Posterior vena cava (tissue), 2 donors: ENCODE measurements at regions not wholly inside any gene's neighbourhood (a gene's known extent, or its start where the extent isn't known, plus 50 kb on each side); places are given as distances from the start of the nearest gene placed in this dataset.

Experiments
- DNase-seq: peaks from one replicate; pipeline ENCODE4 v3.0.0-alpha.2; 2020; ENCODE audit warnings: low spot score
- intact Hi-C, 2 donors: fragments of 100-400 bp; cut with DNase I; formaldehyde crosslinking; loops; one replicate each; pipeline versions ENCODE4 v1.14.1 to v1.14.2; 2022 to 2023
- donor health status: DM: yes; HTN: yes; CAD: no.
- donor health status: DM: yes; HTN: yes; CAD: no.

DNA sequence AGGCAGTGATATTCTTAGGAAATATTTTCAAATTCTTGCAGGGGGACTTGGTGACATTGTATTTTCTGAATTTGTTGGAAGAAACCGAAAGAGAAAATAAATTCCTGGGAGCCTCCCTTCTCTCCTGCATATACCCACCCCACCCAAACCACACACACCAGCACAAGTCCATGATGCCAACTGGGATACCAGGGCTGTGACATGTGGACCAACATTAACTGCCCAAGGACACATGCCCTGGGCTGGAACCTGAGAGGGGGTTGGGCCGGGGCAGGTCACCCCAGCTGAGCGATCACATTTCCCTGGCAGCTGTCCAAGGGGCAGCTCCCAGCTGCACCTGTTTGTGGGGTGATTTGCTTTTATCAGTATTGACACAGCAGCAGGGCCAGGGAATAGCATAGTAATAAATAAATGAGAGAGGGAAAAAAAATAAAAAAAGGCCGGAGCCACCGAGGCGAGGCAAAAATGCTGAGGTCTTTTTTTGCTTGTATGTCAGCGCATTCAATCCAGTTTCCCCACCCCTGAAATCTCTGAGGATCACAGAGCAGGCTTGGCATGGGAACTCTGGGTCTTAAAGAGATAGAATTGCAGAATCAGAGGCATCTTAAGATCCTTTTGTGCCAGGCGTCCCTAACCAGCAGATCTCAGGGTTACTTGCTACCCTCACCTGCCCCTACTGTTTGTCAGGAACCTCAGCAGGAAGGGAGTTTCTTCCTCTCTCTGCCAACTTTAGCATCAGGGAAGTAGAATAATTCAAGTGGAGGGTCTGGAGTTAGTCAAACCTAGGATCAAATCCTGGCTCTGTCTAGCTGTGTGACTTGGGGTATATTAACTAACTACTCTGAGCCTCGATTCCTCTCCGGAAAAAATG is 66.5 kb upstream of the PIM1 start:
- DNase-seq = no peak
- intact Hi-C loops = no loop called here

- no peak for DNase-seq
- intact Hi-C loops = no loop called here
Observed at GRCh38 chr6:37104824-37105147, 65.2 kb upstream of the PIM1 start.

DNA sequence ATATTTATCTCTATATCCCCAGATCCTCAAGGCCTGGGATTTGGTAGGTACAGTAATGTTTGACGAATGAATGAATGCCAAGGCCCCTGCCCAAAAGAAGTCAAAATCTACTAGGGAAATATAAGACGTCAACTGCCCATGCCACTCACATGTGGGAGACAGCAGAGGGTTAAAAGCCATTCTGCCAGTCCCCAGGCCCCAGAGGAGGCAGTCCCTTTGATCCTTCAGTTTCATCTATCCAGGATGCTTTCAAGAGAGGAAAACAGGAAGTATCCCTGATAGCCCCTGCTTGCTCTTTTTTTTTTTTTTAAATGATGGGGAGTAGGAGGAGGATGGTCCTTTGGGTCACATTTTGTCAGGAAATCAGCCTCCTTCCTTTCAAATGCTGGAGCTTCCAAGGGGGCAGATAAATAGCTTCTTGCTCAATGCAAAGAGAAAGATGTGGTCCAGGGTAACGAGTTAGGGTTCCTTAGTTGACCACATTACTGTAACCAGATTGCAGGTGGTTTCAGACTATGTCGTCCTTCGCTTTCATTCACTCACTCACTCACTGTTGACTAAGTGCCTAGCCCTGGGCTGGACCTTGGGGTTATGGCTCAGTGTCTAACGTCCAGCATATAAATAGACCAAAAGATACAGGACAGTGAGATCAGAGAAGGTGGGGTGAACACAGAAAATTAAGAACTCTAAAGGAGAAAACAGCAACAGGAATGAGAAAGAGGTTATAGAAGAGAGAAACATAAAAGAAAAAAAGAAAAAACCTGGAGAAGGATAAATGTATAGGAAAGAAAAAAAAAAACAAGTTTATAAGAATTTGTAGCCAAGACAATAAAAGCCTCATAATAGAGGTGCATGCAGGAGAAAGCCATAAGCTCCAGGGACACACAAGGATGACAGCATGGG is 64.6 kb upstream of the PIM1 start:
- intact Hi-C loops = no loop called here
- DNase-seq = no peak

DNA sequence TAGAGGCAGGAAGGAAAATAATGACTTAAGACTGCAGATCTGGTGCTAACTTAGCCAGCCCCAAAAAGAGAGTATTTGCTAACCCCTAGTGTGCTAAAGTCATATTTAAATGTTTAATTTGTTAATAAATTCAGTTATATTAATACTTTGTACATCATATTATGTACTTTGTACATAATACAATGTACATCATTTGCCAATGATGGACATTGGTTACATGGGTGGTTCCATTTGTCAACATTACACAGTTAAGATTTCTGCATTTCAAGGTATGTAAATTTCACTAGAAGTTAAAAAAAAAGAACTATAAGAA is 63.9 kb upstream of the PIM1 start:
- intact Hi-C loops = no loop called here
- DNase-seq = no peak

DNA sequence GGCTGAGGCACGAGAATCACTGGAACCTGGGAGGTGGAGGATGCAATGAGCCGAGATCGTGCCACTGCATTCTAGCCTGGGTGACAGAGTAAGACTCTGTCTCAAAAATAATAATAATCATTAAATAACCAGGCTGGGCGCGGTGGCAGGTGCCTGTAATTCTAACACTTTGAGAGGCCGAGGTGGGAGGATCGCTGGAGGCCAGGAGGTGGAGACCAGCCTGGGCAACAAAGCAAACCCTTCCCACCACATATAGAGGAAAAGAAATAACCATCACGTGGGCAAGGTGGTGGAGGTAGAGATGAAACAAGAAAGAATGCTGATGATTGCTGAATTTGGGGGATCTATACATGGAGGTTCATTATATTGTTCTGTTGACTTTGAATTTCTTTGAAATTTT is 63.4 kb upstream of the PIM1 start:
- no peak for DNase-seq
- intact Hi-C loops = no loop called here

DNA sequence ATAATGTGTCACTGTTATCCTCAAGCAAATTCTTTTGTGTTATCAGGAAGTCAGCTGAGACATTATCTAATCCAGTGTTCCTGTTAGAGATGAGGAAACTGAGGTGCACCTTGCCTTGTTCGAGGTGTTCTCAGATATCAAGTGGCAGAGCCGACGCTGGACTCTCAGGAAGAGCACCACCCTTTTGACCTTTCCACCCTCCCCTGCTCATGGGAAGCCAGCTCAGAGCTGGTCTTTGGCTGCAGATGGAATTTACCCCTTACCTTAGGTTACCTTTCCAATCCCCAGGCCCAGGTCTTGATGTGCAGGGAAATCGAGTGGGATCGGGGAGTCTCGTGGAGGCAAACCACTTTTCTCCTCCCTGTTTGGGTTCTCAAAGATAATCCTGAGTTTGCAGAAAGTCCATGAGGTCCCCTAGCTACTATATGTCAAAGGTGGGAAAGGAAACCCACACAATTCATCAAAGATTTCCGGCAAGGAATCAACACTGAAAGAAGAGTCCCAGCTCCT is 62.9 kb upstream of the PIM1 start:
- no peak for DNase-seq
- intact Hi-C loops = no loop called here

GRCh38 chr6:37109714-37110499 is 60.0 kb upstream of the PIM1 start:
- no peak for DNase-seq
- intact Hi-C loops = no loop called here

DNA sequence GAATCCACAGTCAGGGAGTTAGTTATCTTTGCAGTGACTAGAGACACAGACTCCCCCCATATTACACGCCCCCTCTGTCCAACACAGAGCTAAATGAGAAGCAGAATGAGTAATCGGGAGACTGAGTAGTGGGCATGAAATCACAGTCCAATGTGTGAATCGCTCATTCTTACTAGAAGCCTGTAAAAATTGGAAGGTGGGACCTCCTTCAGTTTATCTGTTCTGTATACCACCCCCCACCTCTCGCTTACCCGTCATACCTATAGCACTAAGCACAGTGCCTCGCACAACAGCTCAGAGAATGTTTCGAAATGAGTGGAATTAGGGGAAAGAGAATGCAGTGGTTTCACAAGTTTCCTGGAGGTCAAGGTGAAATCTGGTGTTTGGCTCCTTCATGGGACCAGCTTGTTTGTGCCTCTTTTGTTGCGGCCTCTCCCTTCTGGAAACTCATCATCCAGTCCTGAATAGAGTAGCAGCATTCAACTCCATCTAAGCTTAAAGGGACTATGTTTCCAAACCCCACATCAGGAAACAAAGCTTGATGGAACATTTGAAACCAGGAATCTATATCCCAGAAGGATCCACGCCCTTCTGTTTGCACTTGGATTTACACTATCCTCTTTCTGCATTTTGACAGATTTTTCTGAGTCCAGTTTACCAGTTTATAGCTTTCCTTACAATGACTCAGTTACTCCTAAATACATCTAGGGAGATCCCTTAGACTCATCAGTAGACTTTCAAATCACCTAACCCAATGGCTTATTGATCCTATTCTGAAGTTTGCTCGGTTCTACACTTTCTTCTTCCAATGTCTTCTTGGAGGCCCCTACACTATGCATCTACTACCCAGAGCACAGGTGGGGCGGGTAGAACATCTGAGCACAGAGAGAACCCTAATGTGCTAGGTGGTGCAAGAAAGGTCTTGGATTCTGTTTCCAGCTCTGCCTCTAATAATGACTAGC is 59.2 kb upstream of the PIM1 start:
- intact Hi-C loops = no loop called here
- no peak for DNase-seq

DNA sequence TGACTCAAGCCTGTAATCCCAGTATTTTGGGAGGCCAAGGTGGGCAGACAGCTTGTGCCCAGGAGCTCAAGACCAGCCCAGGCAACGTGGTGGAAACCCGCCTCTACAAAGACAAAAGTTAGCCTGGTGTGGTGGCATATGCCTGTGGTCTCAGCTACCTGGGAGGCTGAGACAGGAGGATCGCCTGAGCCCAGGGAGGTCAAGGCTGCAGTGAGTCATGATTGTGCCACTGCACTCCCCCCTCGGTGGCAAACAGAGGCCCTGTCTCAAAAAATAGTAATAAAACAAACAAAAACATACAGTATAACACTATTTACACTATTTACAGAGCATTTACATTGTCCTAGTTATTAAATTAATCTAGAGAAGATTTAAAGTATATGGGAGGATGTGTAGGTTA is 56.0 kb upstream of the PIM1 start:
- intact Hi-C loops = no loop called here
- DNase-seq = no peak

DNA sequence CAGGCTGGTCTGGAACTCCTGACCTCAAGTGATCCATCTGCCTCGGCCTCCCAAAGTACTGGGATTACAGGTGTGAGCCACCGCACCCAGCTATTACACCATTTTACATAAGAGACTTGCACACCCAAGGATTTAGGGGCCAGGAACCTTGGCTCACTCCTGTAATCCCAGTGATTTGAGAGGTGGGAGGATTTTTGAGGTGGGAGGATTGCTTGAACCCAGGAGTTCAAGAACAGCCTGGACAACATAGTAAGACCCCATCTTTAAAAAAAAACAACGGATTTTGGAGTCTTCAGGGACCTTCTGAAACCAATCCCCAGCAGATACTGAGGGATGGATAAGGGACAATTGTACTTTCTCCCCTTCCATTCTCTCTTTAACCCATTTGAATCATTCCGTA is 55.3 kb upstream of the PIM1 start:
- no peak for DNase-seq
- intact Hi-C loops = no loop called here

DNA sequence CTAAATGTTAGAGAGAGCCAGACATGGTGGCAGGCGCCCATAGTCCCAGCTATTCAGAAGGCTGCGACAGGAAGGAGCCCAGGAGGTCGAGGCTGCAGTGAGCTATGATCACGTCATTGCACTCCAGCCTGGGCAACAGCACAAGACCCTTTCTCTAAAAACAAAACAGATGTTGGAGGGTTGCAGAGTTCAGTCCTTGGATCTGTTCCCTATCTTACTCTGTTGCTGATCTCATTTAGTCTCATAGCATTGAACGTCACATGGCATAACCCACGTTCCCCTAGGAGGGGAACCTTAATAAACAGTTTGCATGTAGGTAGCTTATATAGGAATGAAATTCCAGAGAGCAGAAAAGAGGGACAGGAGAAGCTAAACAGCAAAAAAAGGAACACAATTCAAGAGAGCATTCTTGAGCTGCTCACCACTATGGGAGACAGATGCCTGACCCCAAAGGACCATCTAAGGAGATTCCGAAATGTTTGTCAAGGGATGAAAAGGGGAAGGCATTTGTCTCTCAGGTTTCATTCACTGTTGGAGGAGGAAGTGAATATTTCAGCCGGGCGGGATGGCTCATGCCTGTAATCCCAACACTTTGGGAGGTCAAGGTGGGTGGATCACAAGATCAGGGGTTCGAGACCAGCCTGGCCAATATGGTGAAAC is 54.6 kb upstream of the PIM1 start:
- DNase-seq = no peak

GRCh38 chr6:37116326-37116725 is 53.6 kb upstream of the PIM1 start:
- intact Hi-C loops = no loop called here
- no peak for DNase-seq

More for the DNA sequence above, 54.6 kb upstream of the PIM1 start:
- intact Hi-C loops = no loop called here

DNA sequence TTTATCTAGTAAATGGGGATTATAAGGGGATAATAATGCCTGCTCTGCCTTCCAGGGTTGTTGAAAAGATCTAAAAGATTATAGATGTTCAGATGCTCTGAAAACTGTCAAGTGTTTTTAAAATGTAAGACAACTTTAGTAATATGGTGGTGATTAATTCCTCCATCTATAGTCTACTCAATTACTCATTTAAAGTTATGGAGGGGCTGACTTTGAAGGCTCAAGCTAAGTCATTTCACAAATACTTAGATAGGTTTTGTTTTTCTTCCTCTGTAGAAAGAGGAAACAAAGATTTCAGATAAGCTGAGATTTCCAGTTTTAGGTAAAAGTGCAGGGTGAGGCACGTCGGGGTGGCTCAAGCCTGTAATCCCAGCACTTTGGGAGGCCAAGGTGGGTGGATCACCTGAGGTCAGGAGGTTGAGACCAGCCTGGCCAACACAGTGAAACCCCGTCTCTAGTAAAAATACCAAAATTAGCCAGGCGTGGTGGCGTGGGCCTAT is 50.5 kb upstream of the PIM1 start:
- intact Hi-C loops = no loop called here
- no peak for DNase-seq
